Erythroblast (primary cell): ENCODE measurements at regions not wholly inside any gene's neighbourhood (a gene's known extent, or its start where the extent isn't known, plus 50 kb on each side); places are given as distances from the start of the nearest gene placed in this dataset.

Experiments
- GATA1 ChIP-seq: IDR thresholded peaks from 2 replicates; pipeline ENCODE4 v1.6.1; 2011; ENCODE audit warnings: low read depth, mild to moderate bottlenecking, control low read depth, low read length, moderate library complexity
- POLR2A ChIP-seq: IDR thresholded peaks from 2 replicates; pipeline ENCODE4 v1.6.1; 2011; ENCODE audit warnings: mild to moderate bottlenecking, low read length

DNA sequence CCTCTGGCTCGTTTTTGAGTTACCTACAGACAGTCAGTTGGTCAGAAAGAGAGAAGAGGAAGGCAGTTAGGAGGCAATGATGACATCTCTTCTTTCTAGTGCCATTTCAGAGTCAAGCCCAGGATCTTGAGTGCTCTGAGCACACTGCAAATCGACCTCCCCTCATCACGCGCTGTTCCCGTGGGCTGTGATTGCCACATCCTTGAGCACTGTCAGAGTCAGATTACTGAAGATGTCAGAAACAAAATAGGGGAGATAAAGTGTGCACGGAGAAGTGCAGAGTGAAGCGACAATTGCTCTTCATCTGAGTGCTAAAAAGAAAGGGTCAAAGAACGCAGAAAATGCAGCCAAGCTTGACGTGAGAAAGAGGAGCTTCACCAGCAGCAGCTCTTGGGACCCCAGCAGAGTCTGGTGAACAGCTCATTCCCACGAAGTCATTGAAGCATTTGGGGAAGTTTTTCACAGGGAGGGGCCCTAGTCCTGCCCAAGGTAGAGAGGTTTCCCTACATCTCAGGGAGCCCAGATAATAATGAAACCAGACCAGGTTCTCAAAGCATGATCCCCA lies 661.7 kb upstream of the AUTS2 start:
- TF ChIP-seq POLR2A (no peak), GATA1 (no peak)
